ENCODE measurements at regions not wholly inside any gene's neighbourhood (a gene's known extent, or its start where the extent isn't known, plus 50 kb on each side); places are given as distances from the start of the nearest gene placed in this dataset.

- Mint-ChIP-seq H3K4me3 (no peak overlapping the region), H3K27ac (no peak overlapping the region), H3K36me3 (no peaks in the 10 kb centered on the region), H3K4me1 (no peaks in the 10 kb centered on the region), H3K27me3 (peaks cover 0 to 16% of the 10 kb centered on the region in 2 donors), H3K9me3 (peaks cover 2 to 4% (median 4%) of the 10 kb centered on the region in 3 donors)
- H3K4me3 ChIP-seq (ENCODE audit: control insufficient read depth in 1 of 2, extremely low read depth in 1 of 2, low read length in 1 of 2), result no peak overlapping the region
- no peak overlapping the region for H3K27ac ChIP-seq (ENCODE audit: low read length)
- no peak for DNase-seq
- H3K9me3 ChIP-seq, result no peaks in the 10 kb centered on the region
- no peaks in the 10 kb centered on the region for H3K36me3 ChIP-seq (ENCODE audit: control insufficient read depth in 2 of 2, extremely low read depth in 1 of 2, insufficient read depth in 1 of 2, low read length in 1 of 2)
- H3K4me1 ChIP-seq (ENCODE audit: control insufficient read depth in 1 of 2, extremely low read depth in 1 of 2, insufficient read depth in 2 of 2, low read length in 2 of 2), result no peaks in the 10 kb centered on the region
- ChIA-PET POLR2A (no interaction called here), CTCF (no interaction called here)
- no peaks in the 10 kb centered on the region for H3K27me3 ChIP-seq (replicated peaks in 1 of 2; ENCODE audit: control insufficient read depth in 2 of 2, extremely low read depth in 1 of 2, insufficient read depth in 2 of 2, low read length in 1 of 2)
- ATAC-seq (replicated peaks in 1 of 4), result no peak
- WGBS (ENCODE audit: insufficient coverage), result 74% methylated on average over 3 of the region's 6 CpGs
Observed at GRCh38 chr7:94301024-94301586, 93.6 kb upstream of the COL1A2 start.

- WGBS (ENCODE audit: insufficient coverage), result 86% methylated on average over 2 of the region's 4 CpGs
- CTCF ChIA-PET, result no interaction called here
- Histone ChIP-seq H3K27me3 (replicated peaks in 1 of 2; ENCODE audit: control insufficient read depth in 2 of 2, extremely low read depth in 1 of 2, insufficient read depth in 2 of 2, low read length in 1 of 2) (no peaks in the 10 kb centered on the region), H3K4me1 (ENCODE audit: control insufficient read depth in 1 of 2, extremely low read depth in 1 of 2, insufficient read depth in 2 of 2, low read length in 2 of 2) (no peaks in the 10 kb centered on the region), H3K9me3 (no peaks in the 10 kb centered on the region), H3K36me3 (ENCODE audit: control insufficient read depth in 2 of 2, extremely low read depth in 1 of 2, insufficient read depth in 1 of 2, low read length in 1 of 2) (no peaks in the 10 kb centered on the region), H3K27ac (ENCODE audit: low read length) (no peak overlapping the region), H3K4me3 (ENCODE audit: control insufficient read depth in 1 of 2, extremely low read depth in 1 of 2, low read length in 1 of 2) (no peak overlapping the region)
- Mint-ChIP-seq H3K4me3 (no peak overlapping the region), H3K27ac (no peak overlapping the region), H3K9me3 (peaks cover 2 to 9% (median 4%) of the 10 kb centered on the region in 3 donors), H3K36me3 (no peaks in the 10 kb centered on the region), H3K27me3 (peaks cover 0 to 15% of the 10 kb centered on the region in 2 donors), H3K4me1 (no peaks in the 10 kb centered on the region)
- DNase-seq (no peak), ATAC-seq (replicated peaks in 1 of 4) (no peak)
- POLR2A ChIA-PET, result no interaction called here
Observed at GRCh38 chr7:94303118-94303517, 91.6 kb upstream of the COL1A2 start.

- Mint-ChIP-seq H3K4me1 (no peaks in the 10 kb centered on the region), H3K27me3 (peaks cover 0 to 9% of the 10 kb centered on the region in 2 donors), H3K9me3 (peaks cover 2 to 9% (median 4%) of the 10 kb centered on the region in 3 donors), H3K4me3 (no peak overlapping the region), H3K27ac (no peak overlapping the region), H3K36me3 (no peaks in the 10 kb centered on the region)
- Histone ChIP-seq H3K4me3 (ENCODE audit: control insufficient read depth in 1 of 2, extremely low read depth in 1 of 2, low read length in 1 of 2) (no peak overlapping the region), H3K4me1 (ENCODE audit: control insufficient read depth in 1 of 2, extremely low read depth in 1 of 2, insufficient read depth in 2 of 2, low read length in 2 of 2) (no peaks in the 10 kb centered on the region), H3K27ac (ENCODE audit: low read length) (no peak overlapping the region), H3K9me3 (no peaks in the 10 kb centered on the region), H3K36me3 (ENCODE audit: control insufficient read depth in 2 of 2, extremely low read depth in 1 of 2, insufficient read depth in 1 of 2, low read length in 1 of 2) (no peaks in the 10 kb centered on the region), H3K27me3 (replicated peaks in 1 of 2; ENCODE audit: control insufficient read depth in 2 of 2, extremely low read depth in 1 of 2, insufficient read depth in 2 of 2, low read length in 1 of 2) (no peaks in the 10 kb centered on the region)
- WGBS (ENCODE audit: insufficient coverage), result 76% methylated on average over 3 of the region's 7 CpGs
- CTCF ChIA-PET, result no interaction called here
- ATAC-seq (replicated peaks in 1 of 4) (no peak), DNase-seq (no peak)
- POLR2A ChIA-PET, result no interaction called here
Observed at GRCh38 chr7:94303695-94304094, 91.0 kb upstream of the COL1A2 start.

GRCh38 chr7:94304878-94305277, 89.8 kb upstream of the COL1A2 start:
- no peak for DNase-seq
- peaks cover 0 to 3% of the 10 kb centered on the region in 2 donors for H3K27me3 Mint-ChIP-seq
- no peak overlapping the region for H3K4me3 ChIP-seq (ENCODE audit: control insufficient read depth in 1 of 2, extremely low read depth in 1 of 2, low read length in 1 of 2)
- 83% methylated on average over 2 of the region's 2 CpGs for WGBS (ENCODE audit: insufficient coverage)
- H3K9me3 ChIP-seq, result no peaks in the 10 kb centered on the region
- no peak overlapping the region for H3K4me3 Mint-ChIP-seq
- no peak for ATAC-seq (replicated peaks in 1 of 4)
- H3K27ac Mint-ChIP-seq, result no peak overlapping the region
- H3K27me3 ChIP-seq (replicated peaks in 1 of 2; ENCODE audit: control insufficient read depth in 2 of 2, extremely low read depth in 1 of 2, insufficient read depth in 2 of 2, low read length in 1 of 2), result no peaks in the 10 kb centered on the region
- no peaks in the 10 kb centered on the region for H3K4me1 ChIP-seq (ENCODE audit: control insufficient read depth in 1 of 2, extremely low read depth in 1 of 2, insufficient read depth in 2 of 2, low read length in 2 of 2)
- POLR2A ChIA-PET, result no interaction called here
- H3K36me3 Mint-ChIP-seq, result no peaks in the 10 kb centered on the region
- H3K27ac ChIP-seq (ENCODE audit: low read length), result no peak overlapping the region
- peaks cover 4 to 9% (median 4%) of the 10 kb centered on the region in 3 donors for H3K9me3 Mint-ChIP-seq
- H3K4me1 Mint-ChIP-seq, result no peaks in the 10 kb centered on the region
- no peaks in the 10 kb centered on the region for H3K36me3 ChIP-seq (ENCODE audit: control insufficient read depth in 2 of 2, extremely low read depth in 1 of 2, insufficient read depth in 1 of 2, low read length in 1 of 2)
- CTCF ChIA-PET, result no interaction called here

- H3K4me3 Mint-ChIP-seq, result no peak overlapping the region
- no peaks in the 10 kb centered on the region for H3K36me3 ChIP-seq (ENCODE audit: control insufficient read depth in 2 of 2, extremely low read depth in 1 of 2, insufficient read depth in 1 of 2, low read length in 1 of 2)
- H3K9me3 Mint-ChIP-seq, result peaks cover 4 to 9% (median 4%) of the 10 kb centered on the region in 3 donors
- no peaks in the 10 kb centered on the region for H3K36me3 Mint-ChIP-seq
- no peaks in the 10 kb centered on the region for H3K27me3 ChIP-seq (replicated peaks in 1 of 2; ENCODE audit: control insufficient read depth in 2 of 2, extremely low read depth in 1 of 2, insufficient read depth in 2 of 2, low read length in 1 of 2)
- peaks cover 0 to 3% of the 10 kb centered on the region in 2 donors for H3K27me3 Mint-ChIP-seq
- ATAC-seq (replicated peaks in 1 of 4), result no peak
- H3K4me1 ChIP-seq (ENCODE audit: control insufficient read depth in 1 of 2, extremely low read depth in 1 of 2, insufficient read depth in 2 of 2, low read length in 2 of 2), result no peaks in the 10 kb centered on the region
- DNase-seq, result no peak
- ChIA-PET POLR2A (no interaction called here), CTCF (interaction anchor here in 1 of 2 donors (0.6 kb wide), 1 partner anchor 9 kb away, joined by 3 read pairs; no protein-coding TSS in a partner anchor)
- no peak overlapping the region for H3K27ac Mint-ChIP-seq
- H3K4me1 Mint-ChIP-seq, result no peaks in the 10 kb centered on the region
- H3K9me3 ChIP-seq, result no peaks in the 10 kb centered on the region
- H3K27ac ChIP-seq (ENCODE audit: low read length), result no peak overlapping the region
- no peak overlapping the region for H3K4me3 ChIP-seq (ENCODE audit: control insufficient read depth in 1 of 2, extremely low read depth in 1 of 2, low read length in 1 of 2)
- WGBS (ENCODE audit: insufficient coverage), result no CpG with 5 or more reads among the region's 3 CpGs
Observed at GRCh38 chr7:94305836-94306235, 88.9 kb upstream of the COL1A2 start.

GRCh38 chr7:94307399-94308048, 87.2 kb upstream of the COL1A2 start:
- 81% methylated on average over 3 of the region's 4 CpGs for WGBS (ENCODE audit: insufficient coverage)
- Histone ChIP-seq H3K4me1 (ENCODE audit: control insufficient read depth in 1 of 2, extremely low read depth in 1 of 2, insufficient read depth in 2 of 2, low read length in 2 of 2) (no peaks in the 10 kb centered on the region), H3K9me3 (no peaks in the 10 kb centered on the region), H3K36me3 (ENCODE audit: control insufficient read depth in 2 of 2, extremely low read depth in 1 of 2, insufficient read depth in 1 of 2, low read length in 1 of 2) (no peaks in the 10 kb centered on the region), H3K4me3 (ENCODE audit: control insufficient read depth in 1 of 2, extremely low read depth in 1 of 2, low read length in 1 of 2) (no peak overlapping the region), H3K27me3 (replicated peaks in 1 of 2; ENCODE audit: control insufficient read depth in 2 of 2, extremely low read depth in 1 of 2, insufficient read depth in 2 of 2, low read length in 1 of 2) (no peaks in the 10 kb centered on the region), H3K27ac (ENCODE audit: low read length) (no peak overlapping the region)
- H3K27me3 Mint-ChIP-seq, result peaks cover 0 to 3% of the 10 kb centered on the region in 2 donors
- H3K36me3 Mint-ChIP-seq, result no peaks in the 10 kb centered on the region
- ChIA-PET POLR2A (no interaction called here), CTCF (interaction anchor here in 1 of 2 donors (0.6 kb wide), 1 partner anchor 28 kb away, joined by 3 read pairs; no protein-coding TSS in a partner anchor)
- no peak overlapping the region for H3K4me3 Mint-ChIP-seq
- ATAC-seq (replicated peaks in 1 of 4), result no peak
- H3K4me1 Mint-ChIP-seq, result no peaks in the 10 kb centered on the region
- no peak for DNase-seq
- H3K9me3 Mint-ChIP-seq, result peaks cover 4 to 9% (median 4%) of the 10 kb centered on the region in 3 donors
- no peak overlapping the region for H3K27ac Mint-ChIP-seq
